ENCODE measurements at regions not wholly inside any gene's neighbourhood (a gene's known extent, or its start where the extent isn't known, plus 50 kb on each side); places are given as distances from the start of the nearest gene placed in this dataset.

DNA sequence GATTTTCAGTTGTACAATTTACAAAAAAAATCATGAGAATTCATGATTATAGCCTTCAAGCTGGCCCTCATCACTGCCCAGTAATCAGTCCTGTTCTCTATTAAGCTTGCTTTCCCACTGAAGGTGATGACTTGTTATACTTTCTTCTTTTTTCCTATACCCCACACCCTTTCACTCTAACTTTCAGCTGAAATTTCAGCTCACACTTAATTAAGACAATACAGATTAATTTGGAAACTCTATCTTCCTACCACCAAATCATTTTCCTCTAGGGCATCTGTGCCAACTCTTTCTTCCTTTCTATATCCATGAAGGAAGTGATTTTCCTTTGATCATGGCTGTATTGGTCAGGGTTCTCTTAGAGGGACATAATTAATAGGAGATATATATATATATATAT, 449.9 kb downstream of the CD109 start:
- no peak for DNase-seq

DNA sequence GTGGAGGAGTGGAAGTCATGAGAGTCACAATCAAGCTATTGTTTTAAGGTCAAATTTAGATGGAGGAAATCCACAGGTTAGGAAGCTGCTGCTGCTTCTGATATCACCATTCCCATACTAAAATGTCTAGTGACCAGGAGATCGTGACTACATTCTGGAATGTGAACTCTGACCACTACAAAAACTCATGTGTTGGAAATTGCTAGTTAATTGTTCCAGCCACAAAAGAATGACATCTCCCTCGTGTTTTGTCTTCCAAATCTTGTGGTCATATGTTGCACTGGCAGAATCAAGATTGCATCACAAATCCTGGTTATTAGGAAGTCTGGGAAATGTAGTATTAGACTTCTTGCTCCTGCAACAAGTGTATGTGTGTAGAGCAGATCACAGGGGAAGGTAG, 441.9 kb downstream of the CD109 start:
- DNase-seq, result no peak

DNA sequence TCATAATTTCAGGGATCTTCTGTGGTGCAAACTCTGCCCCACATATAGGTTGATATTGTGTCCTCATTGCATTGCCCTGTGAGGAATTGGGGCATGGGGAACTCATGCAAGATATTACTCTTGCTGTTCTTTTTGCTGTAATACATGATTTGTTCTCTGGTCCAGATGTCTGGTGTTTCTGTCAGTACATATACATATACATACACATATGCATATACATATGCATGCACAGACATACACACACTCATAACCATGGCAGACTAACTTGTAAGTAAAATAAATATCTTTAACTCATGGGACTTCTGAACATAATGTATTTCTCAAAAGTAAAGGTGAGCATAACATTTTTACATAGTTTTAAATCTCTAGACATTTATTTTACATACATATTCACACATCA, 438.3 kb downstream of the CD109 start:
- DNase-seq, result no peak

DNA sequence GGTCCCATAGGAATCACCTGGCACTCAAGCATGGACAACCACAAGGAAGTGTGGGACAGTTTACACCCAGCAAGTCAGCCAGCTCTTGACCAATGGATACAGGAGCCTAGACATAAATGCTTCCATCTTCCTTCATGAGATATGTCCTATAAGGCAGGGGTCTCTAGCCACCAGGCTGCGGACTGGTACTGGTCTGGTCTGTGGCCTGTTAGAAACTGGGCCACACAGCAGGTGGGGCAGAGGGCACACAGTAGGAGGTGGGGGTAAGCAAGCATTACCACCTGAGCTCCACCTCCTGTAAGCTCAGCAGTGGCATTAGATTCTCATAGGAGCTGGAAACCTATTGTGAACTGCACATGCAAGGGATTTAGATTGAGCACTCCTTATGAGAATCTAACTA, 437.1 kb downstream of the CD109 start:
- DNase-seq, result no peak

DNA sequence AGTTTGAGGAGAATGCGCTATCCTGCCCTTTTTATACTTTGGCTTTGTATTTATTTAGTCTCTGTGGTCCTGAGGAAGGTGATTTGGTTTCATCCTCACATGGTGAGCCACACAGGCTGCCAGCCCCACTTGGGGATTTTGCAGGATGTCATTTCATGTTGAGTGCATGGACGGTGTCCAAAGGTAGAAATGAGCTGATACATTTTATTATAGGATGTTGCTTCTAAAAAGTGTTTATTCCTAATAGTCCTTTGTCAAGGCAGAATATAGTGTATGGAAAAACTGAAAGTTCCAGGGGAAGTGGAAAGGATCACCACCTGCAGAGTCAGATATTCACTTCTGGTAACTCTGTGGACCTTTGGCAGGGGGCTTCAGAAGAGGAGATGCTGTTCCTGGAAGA, 434.6 kb downstream of the CD109 start:
- no peak for DNase-seq

DNA sequence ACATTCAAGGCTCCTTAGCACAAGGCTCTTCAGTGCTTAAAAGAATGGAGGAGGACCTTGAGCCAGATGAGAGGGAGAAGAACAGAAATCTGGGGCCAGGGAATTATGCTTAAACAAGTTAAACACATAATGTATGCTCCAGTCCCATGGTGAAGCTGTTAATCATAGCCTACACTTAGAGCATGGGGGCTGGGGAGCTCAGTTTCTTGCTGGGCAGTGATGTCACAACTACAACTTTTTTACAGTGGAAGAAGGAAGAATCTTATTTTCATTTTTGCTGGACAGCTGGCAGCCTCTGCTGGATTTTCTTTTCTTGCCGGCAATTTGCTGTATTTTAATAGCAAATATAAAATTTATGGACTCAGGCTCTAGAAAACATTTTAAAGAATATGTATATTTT, 432.5 kb downstream of the CD109 start:
- DNase-seq, result no peak

DNA sequence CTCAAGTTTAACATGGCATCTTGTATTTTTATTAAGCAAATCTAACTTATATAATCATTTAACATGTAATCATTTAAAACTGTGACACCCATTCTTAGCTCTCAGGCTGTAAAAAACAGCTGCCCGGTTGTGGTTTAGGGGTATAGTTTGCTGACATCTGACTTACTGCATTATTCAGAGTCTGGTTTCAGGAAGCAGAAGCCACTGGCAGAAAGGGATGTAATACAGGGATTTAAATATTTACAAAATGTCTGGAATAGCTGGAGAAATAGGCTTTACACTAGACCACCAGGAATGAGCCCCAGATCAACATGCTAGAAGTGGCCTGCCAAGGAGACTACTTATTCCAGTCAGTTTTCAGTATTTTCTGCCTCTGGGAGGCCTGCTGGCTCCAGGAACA, 421.1 kb downstream of the CD109 start:
- DNase-seq, result no peak

DNA sequence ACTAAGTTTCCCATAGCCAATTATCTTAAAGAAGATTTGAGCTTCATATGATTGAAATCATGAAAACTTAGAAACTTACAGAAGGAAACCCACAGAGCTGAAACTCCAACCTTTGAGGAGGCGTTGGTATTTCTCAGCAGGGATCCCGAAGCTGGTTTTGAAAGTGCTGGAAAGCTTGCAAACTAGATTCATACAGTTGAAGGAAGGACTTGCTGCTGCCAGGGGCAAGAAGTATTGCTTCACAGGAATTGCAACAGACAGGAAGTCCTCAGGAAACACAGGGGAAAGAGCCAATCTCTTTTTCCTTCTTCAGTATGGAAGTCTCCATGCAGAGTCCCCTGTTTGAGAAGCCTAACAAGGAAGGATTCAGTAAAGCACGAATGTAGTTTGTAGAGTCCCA, 419.7 kb downstream of the CD109 start:
- DNase-seq, result no peak

DNA sequence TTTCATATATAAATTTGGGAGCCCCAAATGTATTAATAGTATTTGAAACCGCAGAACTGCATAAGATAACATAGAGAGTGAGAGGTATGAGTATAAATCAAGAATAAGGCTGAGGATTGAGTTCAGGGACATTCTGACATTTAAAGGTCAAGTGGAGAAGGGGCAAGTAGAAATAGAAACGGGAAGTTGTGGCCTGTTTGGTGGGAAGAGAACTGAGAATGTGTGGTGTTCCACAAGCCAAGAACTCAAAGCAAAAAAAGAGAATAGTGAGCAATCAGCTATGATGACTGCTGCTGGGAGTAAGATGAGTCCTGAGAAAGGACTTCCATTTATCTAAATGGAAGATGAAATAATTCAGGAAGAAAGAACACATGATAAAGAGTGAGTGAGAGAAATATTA, 418.4 kb downstream of the CD109 start:
- DNase-seq, result no peak

DNA sequence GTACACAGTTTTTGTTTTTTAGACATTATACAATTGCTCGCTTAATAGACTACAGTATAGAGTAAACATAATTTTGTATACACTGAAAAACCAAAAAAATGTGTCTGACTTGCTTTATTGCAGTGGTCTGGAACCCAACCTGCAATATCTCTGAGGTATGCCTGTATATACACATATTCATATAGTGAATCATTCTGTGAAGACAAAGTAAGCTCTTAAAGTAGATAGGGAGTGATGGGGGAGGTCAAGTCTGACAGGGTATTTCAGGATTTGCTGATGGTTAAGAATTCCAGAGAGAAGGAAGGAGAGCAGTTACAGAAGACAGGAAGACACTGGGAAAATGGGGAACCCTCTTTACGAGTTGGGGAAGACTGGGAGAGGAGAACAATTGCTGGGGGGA, 417.9 kb downstream of the CD109 start:
- DNase-seq, result no peak

DNA sequence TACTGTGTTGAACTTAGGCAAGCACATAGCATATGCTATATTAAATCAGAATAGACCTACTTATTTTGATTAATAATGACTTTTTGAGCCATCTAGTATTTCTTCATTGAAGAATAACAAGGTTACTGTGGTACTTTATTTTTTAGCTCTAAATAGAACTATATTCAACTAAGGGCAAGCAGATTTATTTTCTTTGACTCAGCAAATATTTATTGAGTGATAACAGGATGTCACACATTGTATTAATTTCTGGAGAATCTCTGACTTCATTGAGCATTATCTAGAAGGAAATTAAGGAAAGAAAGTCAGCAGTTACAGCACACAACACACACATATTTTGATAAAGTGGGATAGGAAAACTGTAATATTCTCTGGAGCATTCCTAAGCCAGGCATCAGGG, 407.4 kb downstream of the CD109 start:
- DNase-seq, result no peak

DNA sequence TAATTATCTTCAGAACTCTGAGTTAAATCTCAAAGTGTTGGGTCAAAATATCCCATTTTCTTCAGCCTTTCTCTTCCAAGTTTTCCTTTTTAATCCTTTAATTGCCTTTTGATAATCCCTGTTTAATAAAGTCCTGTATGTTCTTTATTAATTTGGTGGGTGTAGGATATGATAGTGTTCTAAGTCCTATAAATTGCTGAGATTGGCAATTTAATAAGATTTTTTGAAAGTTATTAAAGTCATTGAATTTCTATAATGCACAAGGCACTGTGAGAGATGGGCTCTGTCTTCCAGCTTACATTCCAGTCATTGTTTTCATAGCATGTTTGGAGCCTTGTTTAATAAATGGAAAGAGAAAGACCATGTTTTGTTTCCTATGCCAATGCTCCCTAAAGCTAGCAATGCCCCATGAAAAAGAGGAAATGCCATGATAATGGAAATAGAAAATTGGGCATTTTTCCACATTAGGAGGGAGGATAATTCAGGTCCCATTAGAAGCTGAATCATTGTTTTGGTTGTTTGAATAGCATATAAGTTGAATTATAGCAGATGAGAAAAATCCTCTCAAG, 404.8 kb downstream of the CD109 start:
- no peak for DNase-seq

DNA sequence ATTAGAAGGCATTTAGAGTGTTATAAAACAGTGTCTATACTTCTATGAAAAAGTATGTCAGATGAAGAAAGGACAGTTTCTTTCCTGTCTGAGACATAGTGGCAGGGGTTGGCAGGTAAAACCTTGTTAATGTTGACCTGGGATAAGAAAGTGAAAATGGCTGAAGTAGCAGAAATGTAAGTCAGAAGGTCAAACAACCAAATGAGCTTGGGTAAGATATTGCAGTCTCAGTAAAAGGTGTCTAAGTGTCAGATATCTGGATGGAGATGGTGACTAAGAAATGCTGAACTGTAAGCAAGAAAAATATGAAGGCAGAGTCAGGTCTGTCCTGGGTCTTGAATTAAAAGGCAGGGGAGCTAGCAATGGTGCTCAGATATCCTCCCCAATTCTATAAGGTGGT, 400.3 kb downstream of the CD109 start:
- no peak for DNase-seq

DNA sequence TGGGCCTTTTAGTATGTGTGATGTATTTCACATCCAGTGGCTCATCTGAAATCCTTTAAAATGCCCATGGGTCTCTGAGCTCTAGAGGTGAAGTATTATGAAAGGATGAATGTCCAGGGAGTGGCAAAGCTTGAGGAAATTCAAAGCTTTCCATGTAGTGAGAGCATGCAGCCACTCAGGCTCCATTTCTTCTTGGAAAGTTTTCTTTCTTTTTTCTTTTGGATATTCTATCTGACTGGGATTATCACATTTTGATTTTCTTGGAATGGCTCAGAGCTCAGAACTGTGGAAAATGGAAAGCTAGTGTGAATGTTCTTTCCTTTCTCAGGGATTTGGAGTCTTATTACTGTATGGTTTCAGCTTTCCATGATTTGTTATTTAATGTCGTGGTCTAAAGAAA, 397.4 kb downstream of the CD109 start:
- no peak for DNase-seq

DNA sequence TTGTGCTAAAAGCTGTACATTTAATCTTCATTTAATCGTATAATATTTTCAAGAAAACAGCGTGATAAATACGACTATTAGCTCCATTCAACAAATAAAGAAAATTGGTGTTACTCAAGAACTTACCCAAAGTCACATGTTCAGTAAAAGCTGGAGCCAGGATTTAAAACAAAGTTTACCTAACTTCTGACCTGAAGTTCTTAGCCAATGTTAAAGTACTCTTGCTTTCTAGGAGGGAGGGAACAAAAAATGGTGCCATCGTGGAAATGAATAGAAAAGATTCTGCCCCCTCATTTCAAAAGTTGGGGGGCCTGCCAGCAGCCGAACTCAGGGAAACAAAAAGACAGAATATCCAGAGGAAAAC, 395.8 kb downstream of the CD109 start:
- no peak for DNase-seq

DNA sequence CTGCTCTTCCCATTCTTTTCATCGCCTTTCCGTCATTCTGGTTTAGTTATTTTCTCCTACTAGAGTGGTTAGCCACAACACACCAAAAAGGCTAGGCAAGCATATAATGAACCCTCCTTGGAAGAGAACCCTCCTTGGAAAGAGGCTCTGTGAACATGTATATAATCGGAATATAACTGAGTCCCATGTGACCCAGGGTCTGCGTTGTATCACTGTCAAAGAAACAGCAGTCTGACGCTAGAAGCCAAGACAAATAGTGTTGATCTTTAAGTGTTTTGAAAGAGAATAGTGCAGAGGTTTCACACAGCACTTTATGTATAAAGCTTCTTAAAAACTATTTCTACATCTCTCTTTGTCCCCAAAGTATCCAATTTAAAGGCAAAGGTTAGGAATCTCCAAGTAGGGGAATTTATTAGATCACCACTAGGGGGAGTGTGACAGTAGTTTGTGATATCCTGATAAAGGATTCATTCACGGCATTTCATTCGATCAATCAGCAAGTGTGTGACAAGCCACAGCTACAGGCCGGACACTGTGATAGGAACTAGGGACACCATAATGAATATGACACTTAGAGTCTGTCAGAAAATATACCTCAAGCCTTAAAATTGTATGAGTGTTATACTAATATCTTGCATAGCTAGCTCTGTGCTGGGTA, 395.3 kb downstream of the CD109 start:
- DNase-seq, result peak; percentile 35

DNA sequence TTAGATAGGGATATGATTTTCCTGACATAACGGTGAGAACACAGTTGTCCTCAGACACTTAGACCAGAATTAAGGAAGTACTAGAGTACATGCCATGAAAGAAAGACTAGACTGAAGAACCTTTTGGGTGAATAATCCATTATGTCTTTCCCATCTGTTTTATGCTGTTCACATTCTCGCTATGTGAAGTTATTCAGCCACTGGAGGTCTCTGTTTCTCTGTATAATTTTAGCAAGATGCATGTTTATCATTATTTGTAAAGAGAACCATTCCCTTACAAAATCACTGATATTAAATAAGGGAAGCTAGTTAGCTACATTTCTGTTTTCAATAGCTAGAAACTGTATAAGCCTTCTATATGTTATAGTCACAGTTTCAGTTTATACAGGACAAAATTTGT, 391.9 kb downstream of the CD109 start:
- no peak for DNase-seq

DNA sequence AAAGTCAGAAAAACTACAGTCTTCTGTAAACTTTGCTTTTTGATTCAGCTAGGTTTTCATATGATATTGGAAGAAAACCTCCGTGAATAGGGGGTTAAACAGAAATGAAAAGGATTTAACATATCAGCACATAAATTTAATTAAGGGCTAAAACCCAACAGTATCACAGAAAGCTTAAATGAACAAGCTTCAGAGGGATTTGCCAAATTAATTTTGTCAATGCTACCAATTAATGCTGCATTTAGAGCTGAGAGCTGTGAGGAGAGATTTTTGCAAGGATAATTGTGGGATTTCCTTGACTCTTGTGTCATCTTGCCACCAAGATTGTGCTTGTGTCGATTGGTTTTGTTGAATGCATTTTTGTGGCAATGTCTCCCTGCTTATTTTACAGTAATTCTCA, 379.9 kb downstream of the CD109 start:
- DNase-seq, result no peak

DNA sequence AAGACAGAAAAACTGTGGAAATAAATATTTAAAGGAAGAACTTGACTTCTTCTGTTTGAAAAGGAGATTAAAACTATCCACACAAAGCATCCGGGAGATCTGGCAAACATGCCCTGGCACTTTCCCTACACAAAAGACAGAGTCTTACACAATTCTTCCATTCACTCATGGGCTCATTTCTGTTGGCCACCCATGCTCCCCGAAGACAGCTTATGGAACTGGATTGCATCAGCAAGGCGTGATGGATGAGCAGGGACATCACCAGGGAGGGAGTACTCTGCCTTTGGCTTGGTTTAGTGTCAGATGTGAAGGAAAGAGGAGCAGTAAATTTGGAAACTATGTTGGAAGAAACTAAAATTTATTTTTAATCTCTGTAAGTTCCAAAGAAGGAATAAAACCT, 379.3 kb downstream of the CD109 start:
- DNase-seq, result no peak

DNA sequence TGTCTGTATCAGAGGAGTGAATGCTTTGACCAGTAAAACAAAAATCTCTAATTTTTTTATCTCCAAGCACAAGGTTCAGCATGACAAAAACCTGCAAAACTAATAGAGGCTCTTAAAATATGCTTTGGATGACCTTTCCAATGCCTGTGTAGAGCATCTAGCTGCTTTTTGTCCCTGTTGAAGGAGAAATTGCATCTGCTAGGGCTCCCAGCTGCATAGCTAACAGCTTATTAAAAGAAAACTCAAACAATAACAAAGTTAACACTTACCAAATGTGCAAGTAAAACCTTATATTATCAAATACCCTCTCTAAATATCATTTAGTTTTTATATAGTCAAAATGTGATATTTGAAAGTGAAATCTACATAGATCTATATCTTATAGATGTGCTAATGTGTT, 378.6 kb downstream of the CD109 start:
- no peak for DNase-seq

DNA sequence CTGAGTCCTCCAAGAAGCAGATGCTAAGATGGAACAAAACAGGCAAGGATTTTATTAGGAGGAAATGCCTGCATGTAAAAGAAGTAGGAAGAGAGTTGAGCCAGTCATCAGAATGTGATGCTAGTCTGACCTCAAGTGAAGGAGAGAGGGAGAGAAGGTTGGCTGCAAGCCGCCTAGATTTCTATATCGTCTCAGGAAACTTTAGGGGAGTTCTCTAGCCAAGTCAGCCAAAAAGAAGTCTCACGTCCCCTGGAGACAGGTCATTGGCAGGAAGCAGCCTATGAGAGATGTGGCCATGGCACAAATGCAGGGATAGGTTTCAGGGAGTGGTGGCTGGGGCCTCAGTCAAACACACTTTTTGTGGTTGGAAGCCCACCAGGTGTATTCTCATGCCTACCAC, 378.0 kb downstream of the CD109 start:
- no peak for DNase-seq

DNA sequence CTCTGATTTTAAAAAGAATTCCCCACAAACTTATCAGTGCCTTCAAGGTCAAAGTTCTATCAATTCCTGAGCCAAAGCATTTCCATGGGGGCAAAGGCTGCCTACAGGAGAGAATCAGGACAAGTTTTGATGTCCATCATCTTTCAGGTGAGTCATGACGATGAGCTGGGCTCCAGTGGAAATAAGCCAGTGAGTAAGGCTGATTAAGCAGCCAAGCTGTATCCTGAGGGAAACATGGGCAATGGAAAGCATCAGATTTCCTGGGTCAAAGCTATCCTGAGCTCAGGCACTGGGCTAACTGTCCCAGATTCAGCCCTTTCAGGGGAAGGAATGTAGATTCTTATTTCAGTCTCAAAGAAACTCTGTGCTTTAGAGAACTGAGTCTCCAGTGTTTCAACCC, 377.4 kb downstream of the CD109 start:
- no peak for DNase-seq

DNA sequence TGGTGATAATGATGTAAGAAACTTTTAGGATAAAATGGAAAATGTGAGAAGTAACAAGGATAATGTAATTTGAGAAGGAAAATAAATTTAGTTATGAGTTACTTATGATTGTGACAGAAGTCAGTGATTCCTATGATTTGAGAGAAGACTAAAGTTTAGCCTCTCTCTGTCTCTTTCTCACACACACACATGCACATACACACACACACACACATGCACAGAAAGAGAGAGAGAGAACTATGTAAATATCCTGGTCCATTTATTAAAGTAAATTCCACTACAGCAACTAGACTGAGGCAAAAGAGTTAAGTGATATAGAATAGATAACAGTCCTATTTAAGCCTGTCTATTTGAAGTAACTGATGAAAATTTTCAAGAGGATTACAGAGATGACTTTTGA, 375.2 kb downstream of the CD109 start:
- no peak for DNase-seq

DNA sequence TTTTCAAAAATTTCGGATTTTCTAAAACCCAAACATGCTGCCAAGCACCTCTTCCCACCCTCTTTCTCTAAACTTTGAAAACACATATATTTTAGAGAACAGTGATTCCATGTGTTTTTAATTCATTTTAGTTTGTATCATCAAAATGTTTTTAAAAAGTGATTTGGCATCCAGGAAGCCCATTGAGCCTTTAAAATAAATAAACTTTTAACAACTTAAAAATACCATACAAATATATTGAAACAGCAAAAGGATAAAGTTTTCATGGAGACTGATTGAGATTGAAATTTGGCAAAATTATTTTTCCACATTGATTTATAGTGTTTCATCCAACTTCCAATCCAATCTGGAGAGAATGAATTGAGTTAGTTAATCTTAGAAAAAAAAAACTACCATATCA, 374.7 kb downstream of the CD109 start:
- DNase-seq, result no peak

DNA sequence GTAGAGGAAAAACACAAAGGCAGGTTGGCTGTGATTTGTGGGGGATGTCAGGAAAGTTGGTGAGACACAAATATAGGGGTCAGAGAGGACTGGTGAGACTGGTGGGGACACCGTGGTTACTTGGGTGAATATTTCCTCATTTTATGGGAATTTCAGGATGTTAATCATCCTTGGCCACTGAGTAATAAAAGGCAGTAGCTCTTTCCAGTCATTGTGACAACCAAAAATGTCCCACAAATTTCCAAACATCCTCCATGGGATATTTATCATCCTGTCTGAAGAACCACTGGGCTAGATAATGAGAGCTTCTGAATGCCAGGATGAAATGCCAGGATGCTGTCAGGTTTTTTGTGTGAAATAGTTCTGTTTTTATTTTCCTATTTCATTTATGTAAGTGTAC, 374.1 kb downstream of the CD109 start:
- no peak for DNase-seq

Measured in NCI-H2029 (cell line).